Colonic mucosa (tissue), 4 donors: ENCODE measurements at regions not wholly inside any gene's neighbourhood (a gene's known extent, or its start where the extent isn't known, plus 50 kb on each side); places are given as distances from the start of the nearest gene placed in this dataset.

Experiments
- DNase-seq: peaks from one replicate; pipeline ENCODE4 v3.0.0-alpha.2; 2020
- H3K27ac ChIP-seq: fragments of 200-600 bp; one replicate; pipeline ENCODE4 v1.8.0; 2021
- H3K27me3 ChIP-seq: fragments of 200-600 bp; one replicate; pipeline ENCODE4 v1.8.0; 2021
- H3K36me3 ChIP-seq: fragments of 200-600 bp; one replicate; pipeline ENCODE4 v1.8.0; 2021
- H3K4me1 ChIP-seq: fragments of 200-600 bp; one replicate; pipeline ENCODE4 v1.8.0; 2021; ENCODE audit warnings: mild to moderate bottlenecking
- H3K4me3 ChIP-seq: fragments of 200-600 bp; one replicate; pipeline ENCODE4 v1.8.0; 2021
- H3K9ac ChIP-seq, 2 donors: one replicate each; pipeline ENCODE4 v1.7.0; 2013; ENCODE audit warnings: control low read depth in 2 of 2, low read depth in 2 of 2, low read length in 2 of 2
- H3K9me3 ChIP-seq: fragments of 200-600 bp; one replicate; pipeline ENCODE4 v1.8.0; 2021
- intact Hi-C: fragments of 100-400 bp; cut with DNase I; formaldehyde crosslinking; loops from one replicate; pipeline ENCODE4 v1.14.1; 2022
- TF ChIP-seq, protein P1 (sequence below): fragments of 200-600 bp; IDR thresholded peaks from one replicate; pipeline ENCODE4 v1.8.0; 2022; ENCODE audit warnings: antibody characterized with exemption, mild to moderate bottlenecking
- donor health status: healthy.
- donor health status: DM: no; HTN: no; CAD: no.
- donor health status: DM: no; HTN: no; CAD: no.

DNA sequence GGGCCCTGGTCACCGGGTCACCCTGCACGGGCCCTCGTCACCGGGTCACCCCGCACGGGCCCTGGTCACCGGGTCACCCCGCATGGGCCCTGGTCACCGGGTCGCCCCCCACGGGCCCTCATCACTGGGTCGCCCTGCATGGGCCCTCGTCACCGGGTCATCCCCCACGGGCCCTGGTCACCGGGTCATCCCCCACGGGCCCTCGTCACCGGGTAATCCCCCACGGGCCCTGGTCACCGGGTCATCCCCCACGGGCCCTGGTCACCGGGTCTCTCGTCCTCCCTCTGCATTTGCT lies 77.6 kb downstream of the RIPK4 start:
- H3K4me3 ChIP-seq = no peak overlapping the region
- H3K27ac ChIP-seq = no peak overlapping the region
- intact Hi-C loops = no loop called here
- H3K9me3 ChIP-seq = no peaks in the 10 kb centered on the region
- no peak for DNase-seq
- H3K9ac ChIP-seq = no peak overlapping the region
- TF ChIP-seq, protein P1, sequence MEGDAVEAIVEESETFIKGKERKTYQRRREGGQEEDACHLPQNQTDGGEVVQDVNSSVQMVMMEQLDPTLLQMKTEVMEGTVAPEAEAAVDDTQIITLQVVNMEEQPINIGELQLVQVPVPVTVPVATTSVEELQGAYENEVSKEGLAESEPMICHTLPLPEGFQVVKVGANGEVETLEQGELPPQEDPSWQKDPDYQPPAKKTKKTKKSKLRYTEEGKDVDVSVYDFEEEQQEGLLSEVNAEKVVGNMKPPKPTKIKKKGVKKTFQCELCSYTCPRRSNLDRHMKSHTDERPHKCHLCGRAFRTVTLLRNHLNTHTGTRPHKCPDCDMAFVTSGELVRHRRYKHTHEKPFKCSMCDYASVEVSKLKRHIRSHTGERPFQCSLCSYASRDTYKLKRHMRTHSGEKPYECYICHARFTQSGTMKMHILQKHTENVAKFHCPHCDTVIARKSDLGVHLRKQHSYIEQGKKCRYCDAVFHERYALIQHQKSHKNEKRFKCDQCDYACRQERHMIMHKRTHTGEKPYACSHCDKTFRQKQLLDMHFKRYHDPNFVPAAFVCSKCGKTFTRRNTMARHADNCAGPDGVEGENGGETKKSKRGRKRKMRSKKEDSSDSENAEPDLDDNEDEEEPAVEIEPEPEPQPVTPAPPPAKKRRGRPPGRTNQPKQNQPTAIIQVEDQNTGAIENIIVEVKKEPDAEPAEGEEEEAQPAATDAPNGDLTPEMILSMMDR = no peak
- H3K4me1 ChIP-seq = no peaks in the 10 kb centered on the region
- no peaks in the 10 kb centered on the region for H3K27me3 ChIP-seq
- no peaks in the 10 kb centered on the region for H3K36me3 ChIP-seq

DNA sequence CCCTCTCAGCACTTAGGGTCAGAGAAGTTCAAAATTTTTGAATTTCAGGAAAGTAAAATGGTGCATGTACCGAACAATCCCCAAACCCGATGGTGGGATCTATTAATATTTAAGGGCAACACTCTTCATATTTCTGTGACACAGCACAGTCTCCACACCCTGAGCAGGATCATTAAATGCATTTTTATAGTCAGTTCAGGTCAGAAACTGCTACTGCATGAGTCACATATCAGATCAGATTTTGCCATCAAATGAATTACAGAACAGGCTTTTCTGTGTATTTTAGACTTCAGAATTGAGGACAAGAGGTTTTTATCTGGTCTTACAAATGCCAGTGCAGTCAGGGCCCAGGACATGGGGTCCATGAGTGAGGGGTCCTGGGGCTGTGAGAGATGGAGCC lies 79.2 kb downstream of the RIPK4 start:
- Histone ChIP-seq H3K4me1 (no peaks in the 10 kb centered on the region), H3K9ac (no peak overlapping the region), H3K27me3 (no peaks in the 10 kb centered on the region), H3K9me3 (no peaks in the 10 kb centered on the region), H3K27ac (no peak overlapping the region), H3K4me3 (no peak overlapping the region), H3K36me3 (no peaks in the 10 kb centered on the region)
- TF ChIP-seq, protein P1 = no peak
- DNase-seq = no peak
- intact Hi-C loops = no loop called here

DNA sequence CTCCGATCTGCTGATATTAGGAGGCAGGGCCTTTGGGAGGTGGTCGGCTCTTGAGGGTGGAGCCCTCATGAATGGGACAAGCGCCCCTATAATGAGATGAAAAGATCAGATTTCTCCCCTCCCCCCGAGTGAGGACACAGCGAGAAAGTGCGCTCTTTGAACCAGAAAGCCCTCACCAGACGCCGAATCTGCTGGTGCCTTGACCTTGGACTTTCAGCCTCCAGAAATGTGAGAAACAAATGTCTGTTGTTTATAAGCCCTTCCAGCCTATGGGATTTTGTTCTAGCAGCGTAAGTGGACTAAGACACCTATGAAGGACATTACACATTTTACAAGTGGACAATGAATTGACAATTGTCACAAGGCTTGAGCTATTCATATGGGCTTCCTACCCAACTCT lies 80.2 kb downstream of the RIPK4 start:
- intact Hi-C loops = no loop called here

DNA sequence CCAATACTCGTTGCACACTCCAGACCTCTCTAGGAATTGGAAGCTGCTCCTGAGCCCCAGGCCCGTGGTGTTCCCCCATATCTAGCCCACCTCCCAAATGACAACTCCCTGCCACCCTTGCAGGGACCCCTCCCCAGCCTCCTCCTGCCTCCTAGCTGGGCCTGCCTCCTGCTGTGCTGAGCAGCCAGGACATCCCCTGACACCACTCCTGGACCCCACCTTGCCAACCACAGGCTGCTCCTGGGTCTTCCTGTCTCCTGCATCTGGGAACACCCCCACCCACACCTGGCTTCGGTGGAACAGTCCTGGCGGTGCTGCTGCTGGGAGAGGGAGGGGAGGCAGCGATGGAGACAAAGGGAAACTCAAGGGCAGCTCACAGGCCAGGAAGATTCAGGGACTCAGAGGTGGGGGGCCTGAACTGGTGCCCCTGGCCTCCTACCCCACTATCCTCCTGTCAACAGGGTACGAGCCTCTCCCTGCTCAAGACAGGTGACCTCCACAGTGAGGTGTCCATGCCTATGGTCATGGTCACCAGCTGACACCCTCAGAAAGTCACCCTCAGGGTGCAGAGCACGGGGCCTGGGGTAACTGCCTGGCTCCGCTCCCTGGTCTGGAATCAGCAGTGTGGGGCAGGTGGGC lies 81.2 kb downstream of the RIPK4 start:
- TF ChIP-seq, protein P1 = no peak
- Histone ChIP-seq H3K27ac (no peak overlapping the region), H3K4me1 (no peaks in the 10 kb centered on the region), H3K36me3 (no peaks in the 10 kb centered on the region), H3K9ac (no peak overlapping the region), H3K9me3 (no peaks in the 10 kb centered on the region), H3K27me3 (no peaks in the 10 kb centered on the region), H3K4me3 (no peak overlapping the region)
- DNase-seq = no peak
- intact Hi-C loops = no loop called here

More for the DNA sequence above, 80.2 kb downstream of the RIPK4 start:
- Histone ChIP-seq H3K36me3 (no peaks in the 10 kb centered on the region), H3K9me3 (no peaks in the 10 kb centered on the region), H3K4me1 (no peaks in the 10 kb centered on the region), H3K27ac (no peak overlapping the region), H3K9ac (no peak overlapping the region), H3K27me3 (no peaks in the 10 kb centered on the region), H3K4me3 (no peak overlapping the region)
- TF ChIP-seq, protein P1 = no peak
- DNase-seq = no peak

DNA sequence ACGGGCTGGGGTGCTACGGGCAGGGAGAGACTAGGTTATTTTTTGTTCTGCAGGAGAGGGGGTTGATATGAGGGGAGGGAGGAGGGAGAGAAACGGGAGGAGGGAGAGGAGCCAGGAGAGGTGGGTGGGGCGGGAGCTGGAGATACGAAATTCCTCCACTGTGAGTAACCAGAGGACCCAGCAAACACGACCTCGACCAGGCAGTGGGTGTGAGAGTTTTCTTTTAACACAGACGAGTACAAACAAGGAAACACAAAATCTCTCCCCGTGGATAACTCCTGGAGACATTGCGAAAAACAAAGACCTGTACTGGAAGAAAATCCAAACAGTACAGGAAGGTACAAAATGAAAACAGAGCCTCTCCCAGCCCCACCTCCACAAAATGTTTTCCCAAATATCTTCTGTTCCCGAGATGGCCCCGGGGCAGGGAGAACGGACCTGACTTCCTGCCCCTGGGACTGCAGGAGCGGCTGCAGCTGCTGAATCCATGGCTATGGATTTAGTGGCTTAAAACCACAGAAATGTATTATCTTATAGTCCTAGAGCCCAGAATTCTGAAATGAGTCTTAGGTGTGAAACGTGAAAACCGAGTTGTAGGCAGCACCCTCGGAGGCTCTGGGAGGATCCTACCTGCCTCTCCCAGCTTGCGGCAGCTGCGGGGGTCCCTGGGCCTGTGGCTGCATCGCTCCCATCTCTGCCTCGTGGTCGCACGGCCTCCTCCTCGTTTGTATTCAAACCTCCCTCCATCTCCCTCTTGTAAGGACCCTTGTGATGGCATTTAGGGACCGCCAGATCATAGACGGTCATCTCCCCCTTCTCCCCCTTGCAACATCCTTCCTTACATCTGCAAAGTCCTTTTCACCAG lies 82.2 kb downstream of the RIPK4 start:
- Histone ChIP-seq H3K27me3 (no peaks in the 10 kb centered on the region), H3K4me1 (no peaks in the 10 kb centered on the region), H3K9me3 (no peaks in the 10 kb centered on the region), H3K9ac (peak overlapping the region in 1 of 2 donors; percentile 12), H3K36me3 (no peaks in the 10 kb centered on the region), H3K27ac (no peak overlapping the region), H3K4me3 (no peak overlapping the region)
- no peak for DNase-seq
- intact Hi-C loops = no loop called here
- TF ChIP-seq, protein P1 = no peak
